Progenitor cell of endocrine pancreas (in vitro differentiated cells): ENCODE measurements at regions not wholly inside any gene's neighbourhood (a gene's known extent, or its start where the extent isn't known, plus 50 kb on each side); places are given as distances from the start of the nearest gene placed in this dataset.

ENCODE experiments used
- DNase-seq: peaks from one replicate; pipeline ENCODE4 v3.0.0; 2021; ENCODE audit warnings: low spot score; ENCODE audit not compliant: unreplicated experiment
- H3K27ac Mint-ChIP-seq: 2 replicates; pipeline ENCODE4 v1.8.0; 2021; ENCODE audit warnings: mild to moderate bottlenecking, moderate library complexity, mixed read lengths
- H3K27me3 Mint-ChIP-seq: 2 replicates; pipeline ENCODE4 v1.8.0; 2021; ENCODE audit warnings: mixed read lengths
- H3K36me3 Mint-ChIP-seq: 2 replicates; pipeline ENCODE4 v1.8.0; 2022; ENCODE audit warnings: mixed read lengths; ENCODE audit not compliant: insufficient read depth
- H3K4me1 Mint-ChIP-seq: 2 replicates; pipeline ENCODE4 v1.8.0; 2021; ENCODE audit warnings: low read depth, mixed read lengths
- H3K4me3 Mint-ChIP-seq: 2 replicates; pipeline ENCODE4 v1.8.0; 2021; ENCODE audit warnings: low read depth, mild to moderate bottlenecking, moderate library complexity, mixed read lengths
- H3K9me3 Mint-ChIP-seq: 2 replicates; pipeline ENCODE4 v1.8.0; 2021; ENCODE audit warnings: low read depth, mixed read lengths
- TF ChIP-seq, protein P1 (sequence below): fragments of 200-600 bp; sonication (generic); IDR thresholded peaks from one replicate; pipeline ENCODE4 v1.5.0; 2021; ENCODE audit warnings: antibody characterized with exemption, mild to moderate bottlenecking; ENCODE audit not compliant: unreplicated experiment

DNA sequence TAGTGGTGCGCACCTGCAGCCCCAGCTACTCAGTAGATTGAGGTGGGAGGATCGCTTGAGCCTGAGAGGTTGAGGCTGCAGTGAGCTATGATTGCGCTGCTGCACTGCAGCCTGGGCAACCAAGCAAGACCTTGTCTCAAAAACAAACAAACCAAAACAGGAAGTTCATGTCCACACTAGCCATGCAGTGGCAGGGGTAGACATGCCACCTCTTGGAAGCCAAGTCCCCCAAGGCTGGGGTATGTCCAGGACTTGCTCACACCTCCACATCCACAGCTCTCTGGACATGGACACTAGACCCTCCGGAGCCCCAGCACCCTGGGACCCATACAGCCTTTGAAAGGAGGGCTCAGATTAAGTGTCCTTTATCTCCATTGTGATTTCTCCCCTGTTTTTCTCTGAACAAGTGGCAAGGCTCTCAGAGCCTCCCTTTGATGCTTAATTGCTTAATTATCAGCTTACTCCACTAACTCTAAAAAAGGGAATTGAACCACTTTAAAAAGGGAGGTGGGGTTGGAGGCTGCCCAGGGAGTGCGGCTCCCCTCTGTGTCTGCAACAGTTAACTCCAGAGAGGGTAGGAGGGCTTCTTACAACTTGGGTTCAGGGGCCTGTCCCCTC, 424.6 kb upstream of the C16orf82 start:
- no peak for DNase-seq
- H3K36me3 Mint-ChIP-seq = no peaks in the 10 kb centered on the region
- TF ChIP-seq, protein P1, sequence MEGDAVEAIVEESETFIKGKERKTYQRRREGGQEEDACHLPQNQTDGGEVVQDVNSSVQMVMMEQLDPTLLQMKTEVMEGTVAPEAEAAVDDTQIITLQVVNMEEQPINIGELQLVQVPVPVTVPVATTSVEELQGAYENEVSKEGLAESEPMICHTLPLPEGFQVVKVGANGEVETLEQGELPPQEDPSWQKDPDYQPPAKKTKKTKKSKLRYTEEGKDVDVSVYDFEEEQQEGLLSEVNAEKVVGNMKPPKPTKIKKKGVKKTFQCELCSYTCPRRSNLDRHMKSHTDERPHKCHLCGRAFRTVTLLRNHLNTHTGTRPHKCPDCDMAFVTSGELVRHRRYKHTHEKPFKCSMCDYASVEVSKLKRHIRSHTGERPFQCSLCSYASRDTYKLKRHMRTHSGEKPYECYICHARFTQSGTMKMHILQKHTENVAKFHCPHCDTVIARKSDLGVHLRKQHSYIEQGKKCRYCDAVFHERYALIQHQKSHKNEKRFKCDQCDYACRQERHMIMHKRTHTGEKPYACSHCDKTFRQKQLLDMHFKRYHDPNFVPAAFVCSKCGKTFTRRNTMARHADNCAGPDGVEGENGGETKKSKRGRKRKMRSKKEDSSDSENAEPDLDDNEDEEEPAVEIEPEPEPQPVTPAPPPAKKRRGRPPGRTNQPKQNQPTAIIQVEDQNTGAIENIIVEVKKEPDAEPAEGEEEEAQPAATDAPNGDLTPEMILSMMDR = no peak
- H3K27ac Mint-ChIP-seq = no peak overlapping the region
- H3K27me3 Mint-ChIP-seq = peaks cover 27% of the 10 kb centered on the region
- no peak overlapping the region for H3K4me3 Mint-ChIP-seq
- no peaks in the 10 kb centered on the region for H3K4me1 Mint-ChIP-seq
- H3K9me3 Mint-ChIP-seq = no peaks in the 10 kb centered on the region

DNA sequence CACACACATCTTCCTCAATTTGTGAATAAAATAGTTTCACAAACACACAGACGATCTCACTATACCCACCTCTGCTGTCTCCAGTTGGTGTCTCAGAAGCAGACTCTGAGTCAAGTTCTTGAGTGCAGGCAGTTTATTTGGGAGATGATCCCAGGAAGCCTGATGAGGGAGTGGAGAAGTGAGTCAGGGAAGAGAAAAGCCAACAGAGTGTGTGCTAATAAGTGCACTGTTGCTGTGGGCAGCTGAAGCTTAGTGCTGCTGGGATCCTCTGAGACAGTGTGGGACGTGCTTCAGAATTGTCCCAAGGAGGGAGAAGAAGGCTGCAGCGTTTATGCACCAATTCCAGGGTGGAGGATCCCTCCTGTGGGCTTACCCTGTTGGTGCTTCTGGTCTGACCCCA, 423.2 kb upstream of the C16orf82 start:
- H3K4me1 Mint-ChIP-seq = no peaks in the 10 kb centered on the region
- H3K27me3 Mint-ChIP-seq = peaks cover 35% of the 10 kb centered on the region
- H3K36me3 Mint-ChIP-seq = no peaks in the 10 kb centered on the region
- H3K4me3 Mint-ChIP-seq = no peak overlapping the region
- no peaks in the 10 kb centered on the region for H3K9me3 Mint-ChIP-seq
- TF ChIP-seq, protein P1 = no peak
- DNase-seq = no peak
- H3K27ac Mint-ChIP-seq = no peak overlapping the region

DNA sequence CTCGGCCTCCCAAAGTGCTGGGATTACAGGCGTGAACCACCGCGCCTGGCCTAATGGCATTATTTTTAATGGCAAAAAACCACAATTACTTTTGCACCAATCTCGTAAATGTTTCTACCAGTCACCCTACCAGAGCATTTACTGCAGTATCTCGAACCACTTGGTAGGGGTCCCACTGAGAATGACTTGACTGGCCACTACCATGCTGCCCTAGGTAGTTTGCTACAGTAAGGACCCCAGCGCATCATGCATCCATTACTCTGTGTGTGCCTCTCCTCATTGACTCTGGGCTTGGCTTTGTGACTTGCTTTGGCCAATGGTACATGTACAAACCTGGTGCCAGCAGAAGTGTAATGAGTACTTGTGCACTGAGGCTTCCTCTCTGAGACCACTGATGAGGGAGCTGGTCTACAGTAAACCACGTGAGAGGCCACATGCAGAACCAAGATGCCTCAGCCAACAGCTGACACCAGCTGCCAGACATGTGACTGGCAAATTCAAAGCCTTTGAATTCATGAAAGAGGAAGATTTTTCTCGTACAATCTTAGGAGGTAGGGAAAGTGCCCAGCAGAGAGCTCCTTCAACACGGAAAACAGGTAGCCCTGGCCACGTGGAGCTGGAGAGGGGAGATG, 421.7 kb upstream of the C16orf82 start:
- Mint-ChIP-seq H3K36me3 (no peaks in the 10 kb centered on the region), H3K27me3 (peaks cover 37% of the 10 kb centered on the region), H3K27ac (no peak overlapping the region), H3K4me3 (no peak overlapping the region), H3K9me3 (no peaks in the 10 kb centered on the region), H3K4me1 (no peaks in the 10 kb centered on the region)
- TF ChIP-seq, protein P1 = no peak
- no peak for DNase-seq

DNA sequence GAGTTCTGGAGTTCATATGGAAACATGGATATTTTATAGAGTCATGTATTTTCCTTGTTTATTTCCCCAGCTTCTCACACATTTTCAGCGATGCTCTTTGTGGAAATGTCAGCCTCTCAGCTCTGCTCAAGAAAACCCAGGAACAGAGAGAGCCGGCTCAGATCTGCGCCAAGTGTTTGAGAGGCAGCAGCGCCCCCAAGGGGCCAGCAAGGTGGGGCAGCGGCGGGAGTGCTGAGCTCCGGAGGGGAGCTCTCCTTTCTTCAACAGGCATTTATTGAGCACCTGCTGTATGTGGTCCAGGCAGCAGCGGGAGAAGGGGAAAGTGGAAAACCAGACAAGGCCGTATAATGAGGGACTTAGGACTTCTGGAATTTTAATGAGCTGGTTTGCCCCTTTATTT, 421.1 kb upstream of the C16orf82 start:
- Mint-ChIP-seq H3K27me3 (peaks cover 33% of the 10 kb centered on the region), H3K27ac (no peak overlapping the region), H3K36me3 (no peaks in the 10 kb centered on the region), H3K4me3 (no peak overlapping the region), H3K4me1 (no peaks in the 10 kb centered on the region), H3K9me3 (no peaks in the 10 kb centered on the region)
- TF ChIP-seq, protein P1 = peak; percentile 79
- peak; percentile 34 for DNase-seq

DNA sequence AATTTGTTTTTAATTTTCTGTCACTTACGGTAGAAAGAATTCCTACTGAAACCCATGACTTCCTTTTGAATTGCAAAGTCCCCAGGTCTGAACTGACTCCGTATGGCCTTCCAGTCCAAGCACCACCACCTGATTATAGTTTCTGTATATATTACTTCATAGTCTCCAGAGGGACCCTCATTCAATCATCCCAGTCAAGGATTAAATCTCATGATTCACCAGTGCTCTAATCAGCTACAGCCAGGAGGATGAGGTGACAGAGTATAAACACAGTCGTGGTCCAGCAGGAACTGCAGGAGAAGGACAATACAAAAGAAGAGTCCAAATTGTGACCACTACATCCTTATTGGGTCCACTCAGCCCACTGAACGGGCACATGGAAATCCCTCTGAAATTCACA, 418.9 kb upstream of the C16orf82 start:
- no peak for DNase-seq
- TF ChIP-seq, protein P1 = no peak
- Mint-ChIP-seq H3K36me3 (no peaks in the 10 kb centered on the region), H3K9me3 (no peaks in the 10 kb centered on the region), H3K4me3 (no peak overlapping the region), H3K4me1 (no peaks in the 10 kb centered on the region), H3K27me3 (peaks cover 35% of the 10 kb centered on the region), H3K27ac (no peak overlapping the region)
